IPS-11a (cell line): ENCODE measurements at regions not wholly inside any gene's neighbourhood (a gene's known extent, or its start where the extent isn't known, plus 50 kb on each side); places are given as distances from the start of the nearest gene placed in this dataset.

ENCODE experiments used
- H3K4me3 ChIP-seq: one replicate; pipeline ENCODE4 v1.5.1; 2013; ENCODE audit warnings: low read depth, low read length, control low read depth

- H3K4me3 ChIP-seq, result no peak overlapping the region
Measured at GRCh38 chr3:106640353-106640752, 736.9 kb upstream of the CCDC54 start.

- H3K4me3 ChIP-seq, result no peak overlapping the region
Measured at GRCh38 chr3:106642161-106642560, 735.1 kb upstream of the CCDC54 start.

DNA sequence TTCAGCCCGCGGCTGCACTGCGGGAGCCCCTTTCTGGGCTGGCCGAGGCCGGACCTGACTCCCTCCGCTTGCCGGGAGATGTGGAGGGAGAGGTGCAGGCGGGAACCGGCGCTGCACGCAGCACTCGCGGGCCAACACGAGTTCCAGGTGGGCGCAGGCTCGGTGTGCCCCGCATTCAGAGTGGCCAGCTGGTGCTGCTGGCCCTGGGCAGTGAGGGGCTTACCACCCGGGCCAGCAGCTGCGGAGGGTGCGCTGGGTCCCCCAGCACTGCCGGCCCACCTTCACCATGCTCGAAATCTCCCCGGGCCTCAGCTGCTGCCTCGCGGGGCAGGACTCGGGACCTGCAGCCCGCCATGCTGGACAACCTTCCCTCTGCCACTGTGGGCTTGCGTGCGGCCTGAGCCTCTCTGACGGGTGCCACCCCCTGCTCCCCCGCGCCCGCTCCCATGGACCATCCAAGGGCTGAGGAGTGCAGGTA lies 733.5 kb upstream of the CCDC54 start:
- no peak overlapping the region for H3K4me3 ChIP-seq

DNA sequence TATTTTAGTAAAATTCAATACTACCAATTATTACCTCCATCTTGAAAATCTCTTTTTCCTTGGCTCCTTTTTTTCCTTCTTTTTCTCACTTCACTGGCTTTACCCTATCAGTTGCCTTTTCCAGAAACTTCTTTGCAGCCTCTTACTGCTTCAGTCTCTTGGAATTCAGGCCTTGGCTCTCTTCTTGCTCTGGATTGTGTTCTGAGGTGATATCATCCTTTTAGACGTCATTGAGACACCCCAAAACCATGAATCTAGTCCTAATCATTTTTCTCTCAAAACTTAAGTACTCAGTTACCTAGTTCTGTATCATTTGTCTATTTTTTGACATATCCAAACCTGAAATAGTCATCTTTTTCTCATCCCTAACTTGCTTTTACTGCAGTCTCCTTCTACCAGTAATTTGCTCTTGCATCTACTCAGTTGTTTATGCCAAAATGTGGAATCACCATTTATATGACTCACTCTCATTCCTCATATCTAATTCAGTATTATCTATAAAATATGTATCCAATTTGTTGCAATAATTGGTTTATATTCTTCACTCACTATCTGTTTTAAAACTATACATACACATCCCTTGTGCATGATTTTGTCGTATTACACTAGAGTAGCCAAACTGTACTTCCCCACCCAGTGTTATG lies 703.2 kb upstream of the CCDC54 start:
- no peak overlapping the region for H3K4me3 ChIP-seq

DNA sequence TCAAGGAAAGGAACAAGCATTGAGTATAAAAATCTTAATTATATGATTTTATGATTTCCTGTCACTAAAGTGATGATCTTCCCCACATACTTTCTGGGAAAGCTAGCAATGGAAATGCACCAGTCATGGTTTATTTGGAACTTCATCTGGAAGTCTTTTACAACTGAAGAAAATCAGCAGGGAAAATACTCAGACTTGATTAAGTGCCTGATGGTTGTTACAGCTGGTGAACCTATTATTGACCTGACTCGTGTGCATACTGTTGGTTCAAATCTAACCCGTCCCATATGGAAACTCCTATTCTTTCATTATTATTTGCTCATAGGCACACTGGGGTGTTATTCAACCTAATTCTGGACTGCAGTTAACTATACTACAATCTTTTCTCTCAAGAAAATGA lies 701.8 kb upstream of the CCDC54 start:
- H3K4me3 ChIP-seq, result no peak overlapping the region

- no peak overlapping the region for H3K4me3 ChIP-seq
Measured at GRCh38 chr3:106678657-106679390, 698.4 kb upstream of the CCDC54 start.

- H3K4me3 ChIP-seq, result no peak overlapping the region
Measured at GRCh38 chr3:106683953-106684620, 693.2 kb upstream of the CCDC54 start.

GRCh38 chr3:106685745-106686144 lies 691.5 kb upstream of the CCDC54 start:
- H3K4me3 ChIP-seq, result no peak overlapping the region

DNA sequence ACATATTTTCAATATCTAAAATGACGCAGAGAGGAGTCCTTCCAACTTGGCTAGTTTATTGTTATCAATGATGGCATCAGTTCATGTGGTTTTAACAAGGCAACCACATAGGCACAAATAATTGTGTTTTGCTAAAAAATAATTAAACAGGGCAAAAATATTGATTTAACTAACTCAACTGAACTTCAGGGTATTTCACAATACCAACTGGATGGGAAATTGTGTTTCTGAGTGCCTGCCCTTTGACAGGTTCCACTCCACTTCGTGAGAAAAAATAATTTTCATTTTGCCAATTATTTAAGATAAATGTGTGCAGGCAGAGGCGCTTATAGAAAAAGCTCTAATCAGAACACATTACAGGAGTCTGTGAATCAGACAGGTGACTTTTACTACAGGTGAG lies 689.3 kb upstream of the CCDC54 start:
- no peak overlapping the region for H3K4me3 ChIP-seq

DNA sequence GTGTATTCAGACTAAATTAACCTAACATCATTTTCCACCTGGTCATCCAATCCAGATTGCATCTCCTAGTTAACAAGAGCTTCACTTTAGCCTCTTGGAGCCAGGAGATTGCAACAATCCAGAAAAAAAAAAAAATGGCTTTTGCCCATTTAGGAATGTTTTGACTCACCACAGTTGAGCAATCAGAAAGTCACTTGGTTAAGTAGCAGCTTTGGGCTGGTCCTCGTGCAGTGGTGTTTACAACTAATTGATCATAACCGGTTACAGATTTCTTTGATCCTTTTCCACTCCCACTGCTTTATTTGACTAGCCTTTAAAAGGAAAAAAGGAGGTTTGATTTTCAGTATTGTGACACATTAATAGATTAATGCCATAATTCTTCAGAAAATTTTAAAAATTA lies 688.8 kb upstream of the CCDC54 start:
- no peak overlapping the region for H3K4me3 ChIP-seq

- no peak overlapping the region for H3K4me3 ChIP-seq
Measured at GRCh38 chr3:106691476-106691875, 685.8 kb upstream of the CCDC54 start.

- no peak overlapping the region for H3K4me3 ChIP-seq
Measured at GRCh38 chr3:106692624-106693023, 684.6 kb upstream of the CCDC54 start.

DNA sequence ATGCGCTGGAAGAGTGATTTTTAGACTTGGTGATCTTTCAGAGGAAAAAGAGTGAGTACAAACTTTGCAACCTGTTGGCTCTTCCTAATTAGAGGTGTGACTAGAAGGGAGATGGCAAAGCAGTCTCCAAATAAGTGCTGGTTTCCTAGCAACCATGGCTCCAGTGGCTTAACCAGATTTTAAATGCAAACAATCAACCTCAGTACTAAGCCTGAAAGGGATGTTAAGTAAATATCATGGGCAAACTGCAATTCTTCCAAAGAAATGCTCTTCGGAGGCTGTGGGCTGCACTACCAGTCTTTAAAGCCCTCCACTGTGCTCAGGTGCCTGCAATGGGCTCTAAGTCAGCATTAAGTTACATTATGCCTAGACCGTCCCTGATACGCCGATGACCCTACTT lies 678.1 kb upstream of the CCDC54 start:
- H3K4me3 ChIP-seq, result no peak overlapping the region

- H3K4me3 ChIP-seq, result no peak overlapping the region
Measured at GRCh38 chr3:106700981-106701380, 676.3 kb upstream of the CCDC54 start.

GRCh38 chr3:106703524-106703923 lies 673.7 kb upstream of the CCDC54 start:
- H3K4me3 ChIP-seq, result no peak overlapping the region

- no peak overlapping the region for H3K4me3 ChIP-seq
Measured at GRCh38 chr3:106707347-106707746, 669.9 kb upstream of the CCDC54 start.

DNA sequence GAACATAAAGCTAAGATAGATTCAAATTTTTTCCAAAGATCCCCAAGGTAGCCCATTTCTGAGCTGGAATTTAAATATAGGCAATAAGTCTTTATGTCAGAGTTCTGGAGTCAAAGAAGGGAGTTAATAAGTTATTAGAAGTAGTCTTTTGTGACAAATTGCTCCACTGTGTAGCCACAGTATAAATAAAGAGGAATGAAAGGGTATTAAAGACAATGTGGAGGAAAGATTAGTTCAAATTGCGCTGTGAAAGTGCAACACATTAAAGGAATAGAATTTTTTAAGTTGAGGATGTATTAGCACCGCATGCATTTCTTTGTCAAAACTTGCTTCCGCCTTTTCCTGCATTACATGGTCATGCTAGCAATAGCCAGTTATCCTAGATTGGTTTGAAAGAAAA lies 666.6 kb upstream of the CCDC54 start:
- H3K4me3 ChIP-seq, result no peak overlapping the region

DNA sequence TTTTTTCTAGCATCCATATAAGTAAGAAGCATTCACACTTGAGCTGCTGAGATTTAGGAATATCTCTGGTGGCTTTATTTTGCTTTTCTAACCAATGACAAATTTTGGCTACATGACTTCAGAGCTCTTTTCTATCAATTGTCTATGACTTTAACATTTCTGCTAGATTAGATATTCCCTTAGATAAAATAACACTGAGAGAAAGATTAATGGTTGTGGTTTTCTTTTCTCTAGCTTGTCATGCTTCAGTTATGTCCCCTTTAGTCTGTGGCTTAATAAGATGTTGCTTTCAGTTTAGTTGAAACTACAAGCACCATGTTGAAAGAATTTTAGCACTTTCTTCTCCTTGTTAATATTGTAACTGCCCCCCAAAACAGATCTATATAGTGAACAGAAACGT lies 665.6 kb upstream of the CCDC54 start:
- H3K4me3 ChIP-seq, result no peak overlapping the region

- no peak overlapping the region for H3K4me3 ChIP-seq
Measured at GRCh38 chr3:106714400-106714799, 662.8 kb upstream of the CCDC54 start.

GRCh38 chr3:106715286-106715685 lies 662.0 kb upstream of the CCDC54 start:
- H3K4me3 ChIP-seq, result no peak overlapping the region

DNA sequence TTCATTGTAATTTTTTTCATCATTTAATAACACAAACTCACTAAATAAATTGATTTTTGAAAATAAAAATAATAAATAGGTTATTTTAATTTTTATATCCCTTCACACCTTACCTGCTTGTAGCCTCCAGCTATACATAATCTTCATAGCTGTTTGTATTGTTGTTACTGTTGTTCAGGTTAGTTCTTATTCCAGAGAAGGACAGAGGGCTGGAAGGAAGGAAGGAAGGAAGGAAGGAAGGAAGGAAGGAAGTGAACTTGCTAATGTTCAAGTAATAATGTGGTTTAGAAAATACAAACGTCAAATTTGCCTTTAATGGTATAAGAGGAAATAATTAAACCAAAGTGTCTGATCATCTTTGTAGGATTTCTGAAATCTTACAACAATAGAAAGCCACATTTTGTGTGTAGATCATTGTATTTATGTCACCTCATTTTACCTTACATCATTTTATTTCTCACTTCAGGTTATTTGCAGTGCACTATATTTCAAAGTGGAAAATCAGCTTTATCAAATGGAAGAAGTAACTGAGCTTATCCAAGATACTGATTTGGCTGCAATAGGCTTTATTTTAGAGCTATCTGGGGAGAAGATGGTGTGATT lies 660.0 kb upstream of the CCDC54 start:
- H3K4me3 ChIP-seq, result no peak overlapping the region

- H3K4me3 ChIP-seq, result no peak overlapping the region
Measured at GRCh38 chr3:106719077-106719476, 658.2 kb upstream of the CCDC54 start.
